DMS53 treated with DMSO at 0.1 percent for 48 hours (cell line): ENCODE measurements at regions not wholly inside any gene's neighbourhood (a gene's known extent, or its start where the extent isn't known, plus 50 kb on each side); places are given as distances from the start of the nearest gene placed in this dataset.

Experiments used
- DNase-seq: peaks from one replicate; lab custom pipeline; 2025; ENCODE audit not compliant: unreplicated experiment; lab: John Stamatoyannopoulos, UW

DNA sequence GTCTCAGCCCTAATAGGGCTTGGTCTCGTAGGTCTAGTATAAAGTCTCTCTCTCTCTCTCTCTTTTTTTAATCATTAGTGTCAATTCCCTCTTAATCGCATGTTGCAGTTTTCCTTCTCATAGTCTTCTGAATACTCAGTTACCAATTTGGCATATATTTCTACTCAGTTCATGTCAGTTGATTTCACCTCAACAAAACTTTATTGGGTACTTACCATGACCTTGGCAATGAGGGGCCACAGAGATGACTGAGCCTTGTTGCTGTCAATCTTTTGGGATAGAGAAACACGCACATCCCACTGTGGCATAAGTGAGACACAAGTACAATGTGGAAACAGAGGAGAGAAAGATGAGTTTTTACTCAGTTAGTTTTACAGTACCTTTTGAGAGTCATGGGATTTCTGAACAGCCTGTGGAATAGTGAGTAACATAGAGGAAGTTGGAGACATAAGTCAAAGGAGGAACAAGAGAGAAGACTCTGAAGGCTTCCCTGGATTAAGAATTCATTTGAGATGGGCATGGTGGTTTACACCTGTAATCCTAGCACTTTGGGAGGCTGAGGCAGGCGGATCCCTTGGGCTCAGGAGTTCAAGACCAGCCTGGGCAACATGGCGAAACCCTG lies 150.2 kb upstream of the CBLB start:
- DNase-seq, result no peak

- no peak for DNase-seq
These were observed 154.1 kb upstream of the CBLB start for GRCh38 chr3:106022913-106023312.

- DNase-seq, result peak; percentile 40
These were observed 156.4 kb upstream of the CBLB start for GRCh38 chr3:106025151-106025722.

GRCh38 chr3:106029954-106030626 lies 161.3 kb upstream of the CBLB start:
- no peak for DNase-seq

- no peak for DNase-seq
These were observed 161.8 kb upstream of the CBLB start for GRCh38 chr3:106030627-106030963.

- DNase-seq, result no peak
These were observed 163.7 kb upstream of the CBLB start for GRCh38 chr3:106032479-106032878.

DNA sequence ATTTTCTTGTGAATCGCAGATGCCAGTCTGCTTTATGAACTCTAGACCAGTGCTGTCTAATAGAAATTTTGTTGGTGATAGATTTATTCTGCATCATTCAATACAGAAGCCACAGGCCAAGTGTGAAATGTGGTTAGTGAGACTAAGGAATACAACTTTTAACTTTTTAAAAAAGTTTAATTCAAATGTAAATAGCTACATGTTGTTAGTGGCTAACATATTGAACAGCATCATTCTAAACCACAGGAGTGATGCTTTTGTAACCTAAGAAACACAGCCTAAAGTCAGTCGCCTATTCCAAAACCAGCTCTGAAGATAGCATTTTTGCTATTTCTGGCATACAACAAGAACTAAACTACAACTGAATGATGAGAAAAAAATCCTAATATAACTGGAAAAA lies 164.8 kb upstream of the CBLB start:
- no peak for DNase-seq

GRCh38 chr3:106034313-106034712 lies 165.5 kb upstream of the CBLB start:
- no peak for DNase-seq

DNA sequence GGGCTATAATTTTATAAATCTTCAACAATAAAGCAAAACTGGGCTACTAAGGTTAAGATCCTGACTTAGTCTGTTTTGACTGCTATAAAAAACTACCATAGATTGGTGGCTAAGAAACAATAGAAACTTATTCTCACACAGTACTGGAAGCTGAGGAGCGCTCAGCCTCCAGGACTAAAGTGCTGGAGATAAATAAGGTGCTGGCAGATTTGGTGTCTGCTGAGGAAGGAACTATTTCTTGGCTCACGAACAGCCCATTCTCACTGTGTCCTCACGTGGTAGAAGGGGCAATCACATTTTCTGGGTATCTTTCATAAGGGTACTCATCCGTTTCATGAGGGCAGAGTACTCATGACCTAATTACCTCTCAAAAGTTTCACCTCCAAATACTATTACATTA lies 166.8 kb upstream of the CBLB start:
- DNase-seq, result no peak

GRCh38 chr3:106036696-106037095 lies 167.9 kb upstream of the CBLB start:
- no peak for DNase-seq

- DNase-seq, result no peak
These were observed 178.4 kb upstream of the CBLB start for GRCh38 chr3:106047221-106047620.

- DNase-seq, result no peak
These were observed 180.2 kb upstream of the CBLB start for GRCh38 chr3:106048946-106049481.

DNA sequence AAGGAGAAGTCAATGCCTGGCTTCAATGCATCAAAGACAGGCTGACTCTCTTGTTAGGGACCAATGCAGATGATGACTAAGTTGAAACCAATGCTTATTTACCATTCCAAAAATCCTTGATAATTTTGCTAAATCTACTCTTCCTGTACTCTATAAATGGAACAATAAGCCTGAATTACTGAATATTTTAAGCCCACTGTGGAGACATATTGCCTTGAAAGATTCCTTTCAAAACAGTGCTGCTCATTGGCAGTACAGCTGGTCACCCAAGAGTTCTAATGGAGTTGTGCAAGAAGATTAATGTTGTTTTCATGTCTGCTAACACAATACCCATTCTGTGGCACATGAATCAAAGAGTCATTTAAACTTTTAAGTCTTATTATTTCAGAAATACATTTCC lies 181.0 kb upstream of the CBLB start:
- no peak for DNase-seq

- DNase-seq, result no peak
These were observed 188.1 kb upstream of the CBLB start for GRCh38 chr3:106056931-106057330.

DNA sequence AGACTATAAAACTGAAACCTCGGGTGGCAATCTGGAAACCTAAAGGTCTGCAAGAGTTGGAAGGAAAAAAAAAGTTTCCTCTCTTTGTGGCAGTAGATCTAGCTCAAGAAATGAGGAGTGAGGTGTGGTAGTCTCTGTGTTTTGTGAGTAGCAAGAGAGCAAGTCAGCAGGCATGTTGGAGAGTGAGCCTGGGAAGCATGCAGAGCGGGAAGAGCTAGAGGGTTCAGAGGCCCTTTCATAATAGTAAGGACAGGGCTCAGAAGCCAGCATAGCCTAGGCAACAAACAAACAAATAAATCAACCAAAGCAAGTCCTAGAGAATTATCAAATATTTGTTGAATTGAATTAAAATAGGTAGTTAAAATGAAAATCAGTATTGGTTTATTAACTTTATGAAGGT lies 189.7 kb upstream of the CBLB start:
- no peak for DNase-seq

GRCh38 chr3:106059953-106060517 lies 191.2 kb upstream of the CBLB start:
- DNase-seq, result no peak

DNA sequence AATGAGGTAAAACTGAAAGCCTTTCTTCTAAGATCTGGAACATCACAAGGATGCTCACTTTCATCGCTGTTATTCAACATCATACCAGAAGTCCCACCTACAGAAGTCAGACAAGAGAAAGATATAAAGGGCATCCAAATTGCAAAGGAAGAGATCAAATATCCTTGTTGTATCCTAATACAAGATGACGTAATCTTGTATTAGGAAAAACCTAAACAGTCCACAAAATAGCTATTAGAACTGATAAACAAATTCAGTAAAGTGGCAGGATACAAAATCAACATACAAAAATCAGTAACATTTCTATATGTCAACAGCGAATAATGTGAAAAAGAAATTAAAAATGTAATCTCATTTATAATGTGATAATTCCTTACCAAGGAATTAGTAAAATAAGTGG lies 195.1 kb upstream of the CBLB start:
- DNase-seq, result no peak

- peak; percentile 35 for DNase-seq
These were observed 197.0 kb upstream of the CBLB start for GRCh38 chr3:106065831-106066230.

DNA sequence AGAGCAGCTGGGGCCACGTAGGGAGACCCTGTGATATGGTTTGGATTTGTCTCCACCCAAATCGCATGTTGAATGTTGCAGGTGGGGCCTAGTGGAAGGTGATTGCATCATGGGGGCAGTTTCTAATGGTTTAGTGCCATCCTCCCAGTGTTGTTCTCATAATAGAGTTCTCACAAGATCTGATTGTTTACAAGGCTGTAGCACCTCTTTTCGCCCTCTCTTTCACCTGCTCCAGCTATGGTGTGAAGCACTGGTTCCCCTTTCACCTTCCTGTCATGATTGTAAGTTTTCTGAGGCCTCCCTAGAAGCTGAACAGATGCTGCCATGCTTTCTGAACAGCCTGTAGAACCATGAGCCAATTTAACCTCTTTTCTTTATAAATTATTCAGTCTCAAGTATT lies 198.9 kb upstream of the CBLB start:
- DNase-seq, result no peak

DNA sequence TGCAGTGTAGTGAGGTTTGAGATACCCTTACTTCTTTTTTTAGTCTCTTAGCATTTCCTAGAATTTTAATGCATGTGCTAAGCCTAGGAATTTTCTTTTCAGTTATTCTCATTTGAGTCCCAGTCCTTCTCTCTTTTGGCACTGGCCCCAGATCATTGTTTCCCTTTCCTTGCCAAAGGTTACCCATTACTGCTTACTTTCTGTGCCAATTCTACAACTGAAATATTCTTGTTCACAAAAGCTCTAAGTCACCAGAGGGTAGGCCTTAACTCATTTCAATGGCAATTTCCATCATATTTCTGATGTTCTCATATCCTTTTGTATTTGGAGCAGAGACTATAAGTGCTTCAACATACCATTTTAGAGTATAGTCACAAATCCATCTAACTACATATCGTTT lies 199.6 kb upstream of the CBLB start:
- no peak for DNase-seq

- no peak for DNase-seq
These were observed 200.0 kb upstream of the CBLB start for GRCh38 chr3:106068795-106069194.

DNA sequence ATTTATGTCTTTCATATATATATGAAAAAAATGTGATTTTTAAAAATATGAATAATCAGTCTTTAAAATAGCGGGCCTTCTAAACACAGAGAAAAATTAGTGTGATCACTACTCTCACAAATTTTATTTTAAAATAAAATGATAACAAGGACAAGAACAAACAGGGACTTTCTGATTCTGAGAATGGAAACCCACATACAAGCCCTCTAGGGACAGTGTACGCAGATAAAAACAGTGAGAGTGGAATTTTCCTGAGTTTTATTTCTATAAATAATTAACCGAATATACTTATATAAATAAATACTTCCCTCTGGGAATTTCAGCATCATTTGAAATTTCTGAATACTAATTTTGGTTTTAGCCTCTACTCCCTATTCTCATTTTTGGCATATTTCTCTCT lies 201.4 kb upstream of the CBLB start:
- no peak for DNase-seq
